GM10266 (cell line): ENCODE measurements at regions not wholly inside any gene's neighbourhood (a gene's known extent, or its start where the extent isn't known, plus 50 kb on each side); places are given as distances from the start of the nearest gene placed in this dataset.

ENCODE experiments used
- DNase-seq: peaks from one replicate; pipeline ENCODE4 v3.0.0; 2012; ENCODE audit errors: extremely low spot score
- TF ChIP-seq, protein P1 (sequence below): IDR thresholded peaks from 2 replicates; pipeline ENCODE4 v1.5.1; 2012; ENCODE audit warnings: mild to moderate bottlenecking, low read depth; ENCODE audit not compliant: control insufficient read depth, insufficient read depth; ENCODE audit errors: missing control alignments

DNA sequence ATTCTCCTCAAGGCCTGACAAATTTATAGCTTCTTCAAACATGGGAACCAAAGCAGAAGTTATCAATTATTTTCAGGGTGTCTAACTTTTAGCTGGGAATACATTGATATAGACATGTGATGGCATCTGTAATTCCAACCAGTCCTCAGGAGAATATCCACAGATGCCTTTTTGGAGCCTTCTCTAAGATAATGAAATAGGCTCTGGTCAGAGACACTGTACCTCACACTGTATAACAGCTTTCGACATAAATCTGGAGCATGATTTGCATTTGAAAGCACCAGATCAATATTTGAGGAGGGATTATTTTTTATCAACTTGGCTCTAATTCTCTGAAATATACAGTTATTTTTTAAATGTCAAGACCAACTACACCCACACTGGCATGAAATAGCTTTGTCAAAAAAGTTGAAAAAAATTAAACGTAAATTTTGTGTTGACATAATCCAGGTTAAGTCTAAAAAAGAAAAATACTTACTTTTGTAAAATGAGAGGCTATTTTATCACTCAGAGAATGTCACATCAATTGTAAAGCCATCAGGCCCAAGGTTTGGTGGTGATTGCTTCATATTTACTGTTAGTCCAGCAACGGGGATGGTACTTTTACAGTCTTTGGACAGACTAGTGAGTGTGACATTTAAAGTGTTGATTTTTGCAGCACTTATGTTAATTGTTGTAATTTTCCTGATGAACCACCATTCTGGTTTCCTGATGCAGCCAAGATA lies 177.0 kb upstream of the SP8 start:
- no peak for DNase-seq
- TF ChIP-seq, protein P1, sequence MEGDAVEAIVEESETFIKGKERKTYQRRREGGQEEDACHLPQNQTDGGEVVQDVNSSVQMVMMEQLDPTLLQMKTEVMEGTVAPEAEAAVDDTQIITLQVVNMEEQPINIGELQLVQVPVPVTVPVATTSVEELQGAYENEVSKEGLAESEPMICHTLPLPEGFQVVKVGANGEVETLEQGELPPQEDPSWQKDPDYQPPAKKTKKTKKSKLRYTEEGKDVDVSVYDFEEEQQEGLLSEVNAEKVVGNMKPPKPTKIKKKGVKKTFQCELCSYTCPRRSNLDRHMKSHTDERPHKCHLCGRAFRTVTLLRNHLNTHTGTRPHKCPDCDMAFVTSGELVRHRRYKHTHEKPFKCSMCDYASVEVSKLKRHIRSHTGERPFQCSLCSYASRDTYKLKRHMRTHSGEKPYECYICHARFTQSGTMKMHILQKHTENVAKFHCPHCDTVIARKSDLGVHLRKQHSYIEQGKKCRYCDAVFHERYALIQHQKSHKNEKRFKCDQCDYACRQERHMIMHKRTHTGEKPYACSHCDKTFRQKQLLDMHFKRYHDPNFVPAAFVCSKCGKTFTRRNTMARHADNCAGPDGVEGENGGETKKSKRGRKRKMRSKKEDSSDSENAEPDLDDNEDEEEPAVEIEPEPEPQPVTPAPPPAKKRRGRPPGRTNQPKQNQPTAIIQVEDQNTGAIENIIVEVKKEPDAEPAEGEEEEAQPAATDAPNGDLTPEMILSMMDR = no peak

DNA sequence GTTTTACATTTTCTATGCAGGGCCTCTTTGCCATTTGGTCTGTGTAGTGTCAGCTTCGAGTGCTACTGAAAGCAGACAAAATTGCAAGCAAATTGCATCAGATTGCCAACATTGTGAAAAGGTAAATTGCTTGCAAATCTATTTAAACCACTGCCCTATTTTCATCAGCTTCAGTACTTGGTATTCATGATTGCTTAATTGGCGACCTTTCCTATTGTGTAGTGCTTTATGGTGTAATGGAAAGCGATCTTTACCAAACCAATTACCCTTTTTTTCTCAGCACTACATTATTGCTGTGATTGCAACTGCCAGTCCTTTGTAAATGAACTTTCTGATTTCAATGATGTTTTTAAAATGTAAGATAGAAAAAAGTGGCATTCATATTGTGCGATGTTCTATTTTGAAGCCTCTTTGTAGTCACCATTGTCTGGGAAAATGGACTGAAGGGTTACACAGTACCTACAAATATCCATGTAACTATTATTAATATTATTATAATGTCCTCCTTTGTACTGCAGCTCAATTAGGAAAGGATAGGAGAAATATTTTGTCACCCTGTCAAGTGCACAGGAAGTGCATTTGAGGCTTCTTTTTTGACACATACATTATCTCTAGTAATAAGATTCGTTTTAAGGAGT lies 177.7 kb upstream of the SP8 start:
- no peak for DNase-seq
- TF ChIP-seq, protein P1 = no peak

DNA sequence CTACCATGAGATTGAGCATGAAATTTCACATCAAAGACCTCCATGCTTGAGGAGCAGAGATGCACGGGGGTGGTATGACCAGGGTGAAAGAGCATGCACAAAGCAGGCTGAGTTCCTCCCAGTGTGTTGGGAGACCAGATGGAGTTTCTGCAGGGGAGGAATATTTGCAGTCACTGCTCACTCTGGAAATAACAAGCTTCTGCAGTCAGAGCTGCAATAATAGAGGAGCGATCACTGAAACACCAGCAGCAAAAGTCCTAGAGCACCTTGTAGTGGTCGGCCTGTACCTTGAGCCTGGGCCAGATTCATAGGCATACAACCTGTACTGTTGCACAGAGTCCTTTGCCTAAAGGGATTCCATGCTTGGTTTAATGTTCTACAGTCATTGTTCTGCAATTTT lies 184.5 kb upstream of the SP8 start:
- no peak for DNase-seq
- TF ChIP-seq, protein P1 = no peak

DNA sequence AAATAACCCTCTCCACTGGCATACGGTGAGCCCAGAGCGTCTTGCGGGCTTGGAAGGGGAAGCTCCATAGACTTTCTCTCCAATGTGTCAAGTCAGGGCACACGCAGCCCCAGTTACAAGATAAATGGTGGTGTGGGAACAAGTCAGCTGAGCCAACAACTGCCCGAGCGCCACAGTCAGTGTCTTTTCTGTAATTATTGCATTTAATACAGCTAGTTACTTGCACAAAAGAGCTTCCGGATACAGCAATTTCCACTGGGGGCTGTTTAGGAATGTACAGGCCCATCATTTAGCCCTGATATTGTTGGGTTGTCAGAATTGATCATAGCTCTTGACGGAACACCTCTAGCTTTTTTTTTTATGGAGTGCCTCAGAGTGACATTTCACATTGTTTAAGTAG lies 193.5 kb upstream of the SP8 start:
- DNase-seq = no peak
- TF ChIP-seq, protein P1 = no peak

DNA sequence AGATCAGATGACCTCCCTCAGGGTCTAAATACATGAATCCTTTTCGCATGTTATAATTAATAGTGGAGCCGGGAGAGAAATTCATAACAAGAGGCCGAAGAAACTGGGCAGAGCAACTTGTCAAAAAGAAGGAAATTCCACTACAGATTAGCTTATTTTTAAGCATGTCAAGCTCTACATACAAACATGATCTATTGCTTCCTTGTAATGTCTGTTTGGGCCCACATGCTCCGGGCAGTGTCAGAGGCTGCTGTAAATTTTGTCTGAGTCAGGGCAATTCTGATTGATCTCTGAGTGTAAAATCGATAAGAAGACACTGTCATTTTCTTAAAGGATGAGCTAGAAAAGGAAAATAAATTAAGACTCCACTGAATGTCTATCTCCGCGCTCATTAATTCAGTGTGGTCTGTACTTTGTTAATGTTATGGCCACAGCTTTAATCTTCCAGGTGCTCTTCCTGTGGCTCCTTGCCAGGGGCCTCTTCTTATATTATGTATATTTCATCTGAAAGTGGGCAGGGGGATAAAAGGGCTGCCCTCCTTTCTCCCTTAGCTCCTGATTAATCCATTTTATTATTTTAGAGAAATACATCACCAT lies 194.1 kb upstream of the SP8 start:
- TF ChIP-seq, protein P1 = no peak
- DNase-seq = no peak

DNA sequence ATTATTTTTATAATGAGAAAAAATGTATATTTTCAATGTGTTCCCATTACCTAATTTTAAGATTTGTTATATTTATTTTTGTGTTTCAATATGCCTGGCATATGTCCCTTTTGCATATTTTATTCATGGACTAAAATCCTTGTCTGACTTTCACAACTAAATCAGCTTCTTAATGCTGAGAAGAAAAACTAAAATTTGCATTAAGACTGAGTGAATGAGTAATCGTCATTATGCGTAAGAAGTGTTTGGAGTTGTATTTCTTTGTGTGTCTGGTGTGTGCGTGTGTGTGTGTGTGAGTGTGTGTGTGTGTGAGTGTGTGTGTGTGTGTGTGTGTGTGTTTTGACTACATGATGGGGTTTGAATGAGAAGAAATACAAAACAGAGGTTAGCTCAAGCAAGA lies 201.7 kb upstream of the SP8 start:
- TF ChIP-seq, protein P1 = no peak
- no peak for DNase-seq

DNA sequence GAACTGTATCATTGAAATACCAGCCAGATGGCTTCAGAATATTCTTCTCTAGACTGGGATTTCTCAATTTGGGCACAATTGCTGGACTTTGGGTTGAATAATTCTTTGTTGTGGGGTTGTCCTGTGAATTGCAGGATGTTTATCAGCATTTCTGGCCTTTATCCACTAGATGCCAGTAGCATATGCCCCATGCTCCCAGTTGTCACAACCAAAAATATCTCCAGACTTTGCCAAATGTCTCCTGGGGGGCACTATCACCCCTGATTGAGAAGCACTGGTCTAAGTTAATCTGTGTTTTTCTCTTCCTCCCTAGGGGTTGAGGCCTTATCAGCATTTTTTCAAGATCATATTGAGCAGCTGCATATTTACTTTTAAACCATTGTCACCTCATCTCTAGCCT lies 204.9 kb upstream of the SP8 start:
- DNase-seq = no peak
- TF ChIP-seq, protein P1 = no peak
